NCI-H2196 (cell line): ENCODE measurements at regions not wholly inside any gene's neighbourhood (a gene's known extent, or its start where the extent isn't known, plus 50 kb on each side); places are given as distances from the start of the nearest gene placed in this dataset.

Experiments used
- DNase-seq: peaks from one replicate; lab custom pipeline; 2025; ENCODE audit not compliant: unreplicated experiment; lab: John Stamatoyannopoulos, UW

DNA sequence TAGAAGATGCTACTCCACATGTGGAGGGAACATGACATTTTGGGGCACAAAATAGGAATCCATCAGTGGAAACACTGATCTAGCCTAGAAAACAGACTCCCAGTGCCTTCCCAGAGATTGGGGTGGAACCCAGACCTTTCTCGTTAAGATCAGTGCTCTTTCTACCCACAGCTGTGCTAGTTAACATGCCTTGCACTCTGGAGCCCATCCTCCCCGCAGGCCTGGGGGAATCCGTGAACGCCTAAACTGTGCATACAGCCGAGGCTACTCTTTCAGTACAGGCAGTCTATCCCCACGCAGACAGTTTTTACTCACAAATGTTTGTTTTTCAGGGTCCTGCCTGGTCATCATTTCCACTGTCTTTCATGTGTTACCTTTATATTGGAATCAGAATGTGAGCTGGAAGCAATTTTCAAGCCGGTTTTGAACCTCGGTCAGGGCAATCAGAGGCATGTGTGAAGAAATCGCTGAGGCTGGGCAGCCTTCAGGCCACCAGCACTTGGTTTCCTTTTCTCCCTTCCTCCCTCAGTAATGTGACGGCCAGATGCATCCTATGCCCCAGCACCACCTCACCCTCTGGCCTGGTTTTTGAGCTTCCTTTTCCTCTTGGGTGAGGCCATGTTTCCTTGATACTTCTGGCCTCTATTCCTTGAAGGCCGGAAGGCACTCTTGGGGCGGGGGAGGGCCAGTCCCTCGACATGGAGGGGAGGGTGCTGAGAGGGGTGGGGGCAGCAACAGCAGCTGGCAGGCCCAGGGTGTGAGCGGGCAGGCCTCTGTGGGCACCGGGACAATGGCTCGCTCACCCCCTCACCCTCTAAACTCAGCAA lies 123.6 kb upstream of the GALNT15 start:
- no peak for DNase-seq

GRCh38 chr3:16051691-16052090 lies 122.8 kb upstream of the GALNT15 start:
- DNase-seq: no peak

GRCh38 chr3:16052964-16053363 lies 121.5 kb upstream of the GALNT15 start:
- no peak for DNase-seq

DNA sequence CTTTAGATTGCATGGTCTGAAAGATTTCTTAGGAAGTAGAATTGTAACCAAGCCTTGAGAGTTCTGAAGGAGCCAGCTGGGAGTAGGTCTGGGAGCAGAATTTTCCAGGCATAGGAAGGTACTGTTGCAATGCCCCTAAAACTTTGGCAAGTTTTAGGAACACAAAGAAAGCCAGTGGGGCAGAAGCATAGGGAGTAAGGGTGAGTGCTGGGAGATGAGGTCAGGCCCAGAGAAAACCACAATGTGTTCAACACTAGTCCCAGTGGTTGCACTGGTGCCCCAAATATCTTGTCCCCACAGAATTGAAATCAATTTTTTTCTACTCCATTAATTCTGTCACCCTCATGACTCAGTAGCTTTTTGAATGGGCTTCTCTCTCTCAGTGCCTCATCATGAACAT lies 120.7 kb upstream of the GALNT15 start:
- no peak for DNase-seq

- no peak for DNase-seq
Measured at GRCh38 chr3:16055606-16056211, 118.8 kb upstream of the GALNT15 start.

DNA sequence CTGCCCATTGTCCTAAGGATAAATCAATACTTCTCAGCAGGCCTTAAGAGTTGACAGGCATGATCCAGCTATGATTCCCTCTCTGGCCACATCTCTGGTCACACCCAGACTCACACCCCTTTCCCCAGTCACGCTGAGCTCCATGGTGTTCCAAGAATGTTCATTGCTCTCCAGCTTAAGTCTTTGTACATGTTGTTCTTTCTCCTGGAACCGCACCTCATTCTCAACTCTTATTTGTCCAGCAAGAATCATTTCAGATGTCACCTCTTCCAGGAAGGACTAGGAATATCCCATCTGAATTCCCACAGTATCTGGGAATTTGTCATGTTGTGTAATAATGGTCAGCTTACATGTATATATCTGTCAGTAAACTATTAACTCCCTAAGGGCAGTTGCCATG lies 118.3 kb upstream of the GALNT15 start:
- DNase-seq: no peak

GRCh38 chr3:16058521-16058920 lies 116.0 kb upstream of the GALNT15 start:
- no peak for DNase-seq

DNA sequence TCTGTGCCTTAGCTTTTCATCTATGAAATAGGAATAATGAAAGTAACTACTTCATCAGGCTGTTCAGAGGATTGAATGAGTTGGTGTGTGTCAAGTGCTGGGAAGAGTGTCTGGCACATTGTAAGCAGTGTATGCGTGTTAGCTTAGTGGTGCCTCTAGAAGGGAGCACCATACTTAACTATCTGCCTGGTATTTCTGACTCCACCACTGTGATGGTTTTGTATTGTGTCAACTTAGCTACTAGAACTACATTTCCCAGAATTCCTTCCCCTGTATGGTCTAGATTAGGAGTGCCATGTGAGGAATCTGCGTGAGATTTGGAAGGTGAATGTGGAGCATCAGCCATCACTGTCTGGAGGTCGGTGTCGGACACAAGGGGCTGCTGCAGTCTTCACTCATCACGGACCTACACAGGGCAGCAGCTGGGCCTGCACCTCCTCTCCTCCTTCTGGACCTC lies 115.4 kb upstream of the GALNT15 start:
- no peak for DNase-seq

DNA sequence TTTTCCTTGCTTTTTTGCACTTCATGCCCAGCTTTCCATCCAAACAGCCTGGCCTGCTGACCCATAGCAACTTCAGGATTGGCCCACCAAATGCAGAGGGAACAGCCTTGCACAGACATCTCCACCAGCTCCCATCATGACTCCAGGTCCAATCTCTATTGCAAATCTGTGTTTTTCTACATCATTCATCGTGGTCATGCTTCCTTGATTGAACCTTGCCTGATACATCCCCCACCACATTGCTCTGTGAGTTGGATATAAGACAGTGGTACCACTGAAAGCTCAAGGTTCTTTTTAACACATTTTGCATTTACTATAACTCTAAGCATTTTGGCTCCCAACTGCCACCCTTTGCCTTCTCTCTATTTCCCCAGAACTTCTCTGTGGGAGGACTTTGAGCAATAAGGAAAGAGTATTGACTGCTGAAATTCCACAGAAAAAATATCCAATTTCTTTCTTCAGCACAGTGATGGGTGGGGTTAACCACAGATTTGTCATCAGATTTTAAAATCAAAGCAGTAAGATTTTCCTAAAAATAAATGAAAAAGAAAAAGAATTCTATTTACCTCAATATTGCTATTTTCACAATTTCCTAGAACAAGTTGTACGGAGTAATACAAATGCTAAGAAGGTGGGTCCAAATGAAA lies 114.6 kb upstream of the GALNT15 start:
- DNase-seq: no peak

- DNase-seq: peak; percentile 0
Measured at GRCh38 chr3:16060358-16060852, 114.1 kb upstream of the GALNT15 start.

- DNase-seq: no peak
Measured at GRCh38 chr3:16060945-16061344, 113.5 kb upstream of the GALNT15 start.

GRCh38 chr3:16061491-16061890 lies 113.0 kb upstream of the GALNT15 start:
- no peak for DNase-seq

DNA sequence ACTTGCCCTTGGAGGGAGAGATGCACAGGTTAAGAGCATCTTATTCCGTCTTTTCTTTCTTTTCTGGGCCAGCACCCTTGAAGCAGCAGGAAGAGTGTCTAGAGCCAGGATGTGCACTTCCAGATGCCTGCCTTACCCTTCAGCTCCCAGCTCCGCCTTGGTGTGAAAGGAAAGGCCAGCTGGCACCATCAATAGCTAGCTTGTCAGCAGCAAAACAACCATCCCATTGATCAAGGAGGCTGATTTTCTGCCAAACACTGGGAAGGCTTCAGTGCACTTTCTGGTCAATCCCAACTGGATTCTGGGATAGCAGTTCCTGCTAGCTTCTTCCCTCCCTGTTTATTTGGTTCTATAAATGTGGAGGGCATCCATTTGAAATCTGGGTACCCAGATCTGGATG lies 110.9 kb upstream of the GALNT15 start:
- no peak for DNase-seq

DNA sequence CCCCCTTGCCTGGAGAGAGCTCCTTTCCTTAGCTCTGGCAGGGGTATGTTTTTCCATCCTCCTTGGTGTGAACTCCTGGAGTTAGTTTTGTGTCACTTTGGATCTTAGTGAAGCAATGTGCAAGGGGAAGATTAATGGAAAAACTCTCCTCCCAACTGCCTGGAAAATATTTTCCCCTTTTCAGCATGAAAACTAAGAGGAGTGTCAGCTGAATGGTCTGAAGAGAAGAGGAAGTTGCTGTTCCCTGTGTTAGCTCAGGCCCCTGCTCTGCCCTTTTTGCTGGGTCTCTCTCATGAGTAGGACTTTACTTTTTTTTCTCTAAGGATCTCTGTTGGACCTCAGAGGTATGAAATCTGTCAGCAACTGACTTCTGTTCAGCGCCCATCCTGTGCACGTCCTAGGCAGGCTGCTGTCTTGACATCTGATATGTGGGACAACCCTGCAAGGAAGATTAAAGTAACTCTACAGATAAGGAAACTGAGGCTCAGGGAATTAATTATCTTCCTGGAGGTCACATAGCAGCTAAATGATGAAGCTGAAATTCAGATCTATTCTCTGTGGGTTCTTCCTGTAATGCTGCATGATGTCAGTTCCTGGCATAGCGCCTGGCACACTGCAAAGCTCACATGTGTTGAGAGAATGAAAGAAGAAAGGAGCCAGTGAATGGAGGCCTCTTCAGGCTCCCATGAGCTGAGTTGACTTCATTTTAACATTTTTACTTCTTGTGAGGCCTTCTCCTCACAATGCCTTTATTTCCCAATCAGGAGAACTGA lies 109.7 kb upstream of the GALNT15 start:
- DNase-seq: peak; percentile 16

- no peak for DNase-seq
Measured at GRCh38 chr3:16066545-16066944, 107.9 kb upstream of the GALNT15 start.

- DNase-seq: no peak
Measured at GRCh38 chr3:16066975-16067374, 107.5 kb upstream of the GALNT15 start.

DNA sequence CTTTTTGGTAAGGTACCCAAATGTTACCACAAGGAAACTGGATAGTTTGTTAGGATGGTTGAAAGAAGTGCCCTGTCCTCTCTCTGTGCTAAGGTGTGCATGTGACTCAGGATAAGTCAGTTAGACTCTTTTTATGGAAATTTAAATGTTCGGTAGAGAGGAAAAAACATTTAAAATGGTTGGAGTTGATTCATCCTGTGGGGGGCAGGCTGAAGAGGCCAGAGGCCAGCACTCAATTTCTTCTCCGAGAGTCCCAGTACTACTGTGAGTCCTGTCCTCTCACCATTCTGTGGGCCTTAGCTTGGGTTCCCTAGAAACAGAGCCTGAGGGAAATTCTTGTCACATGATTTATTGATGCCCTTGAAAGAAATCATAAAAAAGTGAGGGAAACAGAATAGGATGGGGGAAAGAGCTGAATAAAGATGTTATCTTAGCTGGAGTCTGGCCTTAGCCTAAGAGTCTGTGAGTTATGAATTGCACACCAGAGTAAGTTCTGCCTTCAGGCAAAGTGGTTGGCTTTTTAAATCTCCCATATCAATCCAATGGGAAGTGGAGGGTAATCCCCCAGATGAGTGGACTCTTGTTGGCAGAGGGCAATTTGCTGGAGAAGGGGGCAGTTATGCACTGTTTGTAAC lies 106.5 kb upstream of the GALNT15 start:
- no peak for DNase-seq

DNA sequence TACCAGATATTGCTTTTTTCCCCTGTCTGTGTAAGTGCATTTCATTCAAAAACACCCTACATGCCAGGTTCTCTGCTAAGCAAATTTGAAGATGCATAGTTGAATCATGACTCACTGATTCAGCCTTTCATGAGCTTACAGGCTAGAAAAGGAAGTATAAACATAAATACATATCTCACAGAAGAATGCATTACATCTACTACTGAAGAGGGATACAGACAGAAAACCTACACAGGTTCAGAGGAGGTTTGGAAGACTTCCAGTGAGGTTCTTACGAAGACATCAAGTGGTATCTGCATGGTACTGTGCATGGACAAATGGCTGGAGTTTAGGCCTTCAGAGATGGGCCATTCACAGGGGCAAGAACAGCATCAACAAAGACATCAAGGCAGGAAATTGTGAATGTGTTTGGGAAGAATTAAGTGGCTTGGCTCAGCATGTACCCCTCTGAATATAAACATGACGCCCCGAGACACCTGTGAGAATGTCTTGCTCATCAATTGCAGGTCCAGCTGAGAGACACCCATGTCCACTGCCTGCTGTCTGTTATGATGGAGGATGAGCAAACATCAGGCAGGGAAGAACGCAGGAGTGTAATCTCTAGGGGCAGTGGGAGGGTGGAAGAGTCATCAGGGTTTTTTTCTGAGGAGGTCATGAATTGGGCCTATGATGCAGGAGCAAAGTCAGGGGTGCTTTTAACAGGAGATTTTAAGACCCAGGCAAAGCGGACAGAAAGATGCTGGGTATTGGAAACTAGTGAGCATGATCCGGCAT lies 105.1 kb upstream of the GALNT15 start:
- no peak for DNase-seq

DNA sequence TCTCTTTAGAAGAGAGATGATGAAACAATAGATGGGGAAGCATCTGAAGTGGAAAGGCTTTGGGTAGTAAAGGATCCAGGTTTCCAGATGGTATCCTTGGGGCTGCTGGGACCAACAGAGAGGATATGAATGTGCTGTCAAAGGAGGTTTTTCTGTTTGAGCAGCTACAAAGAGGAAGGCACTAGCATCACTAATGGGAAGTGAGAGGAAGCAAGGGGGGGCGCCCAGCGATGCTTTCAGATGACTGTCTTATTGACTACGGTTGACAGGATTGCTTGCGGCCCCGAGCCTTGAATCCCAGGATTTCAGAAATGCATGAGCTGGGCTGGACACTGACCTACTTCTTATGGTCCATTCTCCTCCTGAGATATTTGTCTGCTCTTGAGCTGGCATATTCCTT lies 103.8 kb upstream of the GALNT15 start:
- DNase-seq: no peak

DNA sequence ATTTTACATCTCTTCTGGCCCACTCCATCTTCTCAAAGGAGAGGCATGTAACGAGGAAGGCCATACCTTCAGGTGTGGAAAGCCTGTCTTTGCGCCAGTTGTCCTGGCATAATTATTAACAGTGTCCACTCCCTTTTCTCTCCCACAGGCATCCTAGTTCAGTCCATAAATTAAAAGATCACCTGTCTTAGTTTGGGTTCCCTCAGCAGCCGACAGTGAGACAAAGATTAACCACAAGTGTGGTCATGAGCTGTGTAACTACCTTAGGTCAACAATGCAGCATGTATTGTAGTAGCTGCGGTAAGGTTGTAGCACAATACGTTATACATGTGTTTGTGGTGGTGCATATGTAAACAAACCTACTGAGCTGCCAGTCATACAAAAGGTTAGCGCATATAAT lies 103.3 kb upstream of the GALNT15 start:
- DNase-seq: no peak
